ENCODE measurements at regions not wholly inside any gene's neighbourhood (a gene's known extent, or its start where the extent isn't known, plus 50 kb on each side); places are given as distances from the start of the nearest gene placed in this dataset.
"Not testable (repeated sequence)": the region's sequence is repeated elsewhere in the genome, so short reads cannot be mapped to it uniquely, and the experiment has no call there.

DNA sequence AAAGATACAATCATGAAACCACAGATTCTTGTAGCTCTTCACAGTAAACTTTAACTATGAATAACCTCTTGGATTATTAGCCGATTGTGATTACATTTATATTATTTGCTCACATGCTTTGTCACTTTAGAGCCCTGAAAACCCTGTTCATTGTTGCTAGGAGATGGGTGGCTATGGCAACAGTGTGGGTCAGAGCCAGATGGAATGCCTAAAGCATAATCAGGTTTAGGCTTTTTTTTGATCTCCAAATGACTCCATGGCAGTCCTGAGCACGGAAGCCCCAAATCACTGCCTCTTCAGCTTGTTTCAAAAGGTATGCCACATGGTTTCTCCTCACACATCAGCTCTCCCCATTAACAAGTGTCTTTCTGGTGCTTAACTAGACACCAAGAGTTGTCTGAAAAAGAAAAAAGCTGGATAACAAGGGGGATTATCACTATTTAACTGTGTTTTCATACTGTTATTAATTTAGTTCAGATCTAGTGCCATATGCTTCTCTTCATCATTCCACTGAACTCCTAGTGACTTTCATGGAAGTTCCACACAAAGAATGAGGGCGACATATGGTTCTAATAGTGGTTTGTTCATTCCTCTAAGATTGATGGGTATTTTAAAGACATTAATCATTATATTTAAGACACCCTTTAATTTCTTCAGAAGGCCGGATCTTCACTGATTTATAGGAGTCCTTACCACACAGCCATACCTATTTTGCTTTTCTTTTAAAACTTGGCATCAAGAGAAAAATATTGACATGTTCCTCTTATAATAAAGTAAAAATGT, 88.8 kb upstream of the PAM start:
- Histone ChIP-seq H3K9ac (ENCODE audit: insufficient read length, low read depth) (no peak overlapping the region), H3K4me1 (ENCODE audit: insufficient read depth, insufficient read length) (no peaks in the 10 kb centered on the region)
- no peak for DNase-seq (ENCODE audit: low read depth, low spot score)

DNA sequence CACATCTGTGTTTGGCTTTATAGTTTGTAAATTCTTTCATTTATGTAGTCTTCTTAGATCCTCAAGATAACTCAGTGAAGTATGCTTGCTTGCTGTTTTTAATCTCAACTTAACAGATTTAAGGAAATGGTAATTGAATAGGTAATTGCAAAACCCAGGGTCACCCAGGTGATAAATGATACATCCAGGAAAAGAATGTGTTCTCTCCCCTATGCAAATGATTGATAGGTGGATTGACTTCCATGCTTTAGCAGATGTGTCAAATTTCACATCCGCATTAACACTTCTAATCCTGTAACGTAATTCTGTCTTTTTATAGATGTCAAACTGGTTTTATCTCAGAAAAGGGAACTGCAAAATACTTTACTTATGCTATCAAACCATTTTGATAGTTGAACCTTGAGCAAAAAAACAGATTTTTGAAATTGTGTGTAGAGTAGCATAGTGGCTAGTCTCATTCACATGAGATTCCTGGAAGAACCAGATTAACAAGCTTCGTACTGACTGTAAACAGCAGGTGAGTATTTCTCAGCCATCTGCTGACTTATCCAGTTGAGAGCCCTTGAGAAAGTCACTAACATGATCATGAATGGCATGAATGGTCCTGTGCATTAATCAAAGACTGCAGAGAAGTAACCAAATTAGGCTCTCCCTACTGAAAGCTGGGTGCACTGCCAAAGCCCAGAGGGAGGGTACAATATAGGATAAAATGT, 86.7 kb upstream of the PAM start:
- H3K9ac ChIP-seq (ENCODE audit: insufficient read length, low read depth), result no peak overlapping the region
- no peaks in the 10 kb centered on the region for H3K4me1 ChIP-seq (ENCODE audit: insufficient read depth, insufficient read length)
- H3K27me3 ChIP-seq (ENCODE audit: insufficient read depth, insufficient read length), result no peaks in the 10 kb centered on the region
- no peak for DNase-seq (ENCODE audit: low read depth, low spot score)
- no peaks in the 10 kb centered on the region for H3K9me3 ChIP-seq (ENCODE audit: insufficient read depth, low read length)
- no peak overlapping the region for H3K4me3 ChIP-seq (ENCODE audit: insufficient read length, low read depth)
- TF ChIP-seq SUZ12 (IDR thresholded peaks at IDR 0.05; ENCODE audit: extremely low read depth, insufficient read depth, insufficient read length), result no peak
- peaks cover 4% of the 10 kb centered on the region for H3K36me3 ChIP-seq (ENCODE audit: insufficient read depth, insufficient read length, low read length)

More for the DNA sequence above, 88.8 kb upstream of the PAM start:
- TF ChIP-seq YY1 (IDR thresholded peaks at IDR 0.05; ENCODE audit: insufficient read depth, insufficient read length) (no peak), SUZ12 (IDR thresholded peaks at IDR 0.05; ENCODE audit: extremely low read depth, insufficient read depth, insufficient read length) (no peak), ZNF274 (IDR thresholded peaks at IDR 0.05; ENCODE audit: low read depth, low read length) (no peak)
- Histone ChIP-seq H3K4me3 (ENCODE audit: insufficient read length, low read depth) (no peak overlapping the region), H3K36me3 (ENCODE audit: insufficient read depth, insufficient read length, low read length) (peaks cover 4% of the 10 kb centered on the region), H3K27me3 (ENCODE audit: insufficient read depth, insufficient read length) (no peaks in the 10 kb centered on the region), H3K9me3 (ENCODE audit: insufficient read depth, low read length) (no peaks in the 10 kb centered on the region)

DNA sequence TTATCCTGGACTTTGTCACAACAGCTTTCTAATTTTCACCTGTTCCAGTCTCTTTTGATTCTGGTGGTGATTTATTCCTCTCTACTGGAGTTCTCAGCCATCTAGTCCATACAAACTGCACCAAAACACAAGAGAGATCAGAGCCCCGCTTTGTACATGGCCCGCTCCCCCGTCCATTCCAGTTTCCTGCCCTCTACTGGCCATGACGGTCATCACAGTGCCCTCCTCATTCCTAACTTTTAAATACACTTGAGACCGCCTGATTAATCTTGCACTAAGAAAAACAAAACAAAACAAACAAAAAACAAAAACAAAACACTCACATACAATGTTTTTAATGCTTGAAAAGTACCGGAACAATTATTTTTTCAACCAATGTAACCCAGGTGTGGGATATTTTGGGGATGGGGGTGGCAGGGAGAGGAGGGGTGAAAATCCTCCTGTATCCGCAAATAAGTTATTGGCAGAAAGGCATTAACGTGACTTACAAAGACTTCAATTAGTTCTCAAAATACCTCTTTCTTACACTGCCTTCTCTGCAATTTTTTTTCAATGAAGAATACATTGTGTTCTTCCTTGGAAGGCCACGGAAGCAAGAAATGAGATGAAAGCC, 84.8 kb upstream of the PAM start:
- no peaks in the 10 kb centered on the region for H3K4me1 ChIP-seq (ENCODE audit: insufficient read depth, insufficient read length)
- peak overlapping the region; percentile 39 for H3K4me3 ChIP-seq (ENCODE audit: insufficient read length, low read depth)
- DNase-seq (ENCODE audit: low read depth, low spot score), result no peak
- TF ChIP-seq SUZ12 (IDR thresholded peaks at IDR 0.05; ENCODE audit: extremely low read depth, insufficient read depth, insufficient read length) (no peak), YY1 (IDR thresholded peaks at IDR 0.05; ENCODE audit: insufficient read depth, insufficient read length) (no peak), ZNF274 (IDR thresholded peaks at IDR 0.05; ENCODE audit: low read depth, low read length) (no peak)
- H3K27me3 ChIP-seq (ENCODE audit: insufficient read depth, insufficient read length), result no peaks in the 10 kb centered on the region
- no peaks in the 10 kb centered on the region for H3K9me3 ChIP-seq (ENCODE audit: insufficient read depth, low read length)
- H3K9ac ChIP-seq (ENCODE audit: insufficient read length, low read depth), result peak overlapping the region; percentile 52
- H3K36me3 ChIP-seq (ENCODE audit: insufficient read depth, insufficient read length, low read length), result peaks cover 4% of the 10 kb centered on the region

DNA sequence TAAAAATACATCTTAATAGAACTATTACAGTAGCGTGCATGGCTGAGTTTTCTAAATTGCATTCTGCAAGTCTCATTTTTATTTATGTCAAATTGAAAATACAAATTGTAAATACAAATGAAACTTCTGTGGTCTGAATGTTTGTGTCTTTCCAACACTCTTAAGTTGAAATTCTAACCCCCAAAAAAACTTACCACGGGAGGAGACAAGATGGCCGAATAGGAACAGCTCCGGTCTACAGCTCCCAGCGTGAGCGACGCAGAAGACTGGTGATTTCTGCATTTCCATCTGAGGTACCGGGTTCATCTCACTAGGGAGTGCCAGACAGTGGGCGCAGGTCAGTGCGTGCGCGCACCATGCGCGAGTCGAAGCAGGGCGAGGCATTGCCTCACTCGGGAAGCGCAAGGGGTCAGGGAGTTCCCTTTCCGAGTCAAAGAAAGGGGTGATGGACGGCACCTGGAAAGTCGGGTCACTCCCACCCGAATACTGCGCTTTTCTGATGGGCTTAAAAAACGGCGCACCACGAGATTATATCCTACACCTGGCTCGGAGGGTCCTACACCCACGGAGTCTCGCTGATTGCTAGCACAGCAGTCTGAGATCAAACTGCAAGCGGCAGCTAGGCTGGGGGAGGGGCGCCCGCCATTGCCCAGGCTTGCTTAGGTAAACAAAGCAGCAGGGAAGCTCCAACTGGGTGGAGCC, 83.9 kb upstream of the PAM start:
- DNase-seq (ENCODE audit: low read depth, low spot score), result not testable (repeated sequence)
- peak overlapping the region; percentile 52 for H3K9ac ChIP-seq (ENCODE audit: insufficient read length, low read depth)
- H3K4me3 ChIP-seq (ENCODE audit: insufficient read length, low read depth), result peak overlapping the region; percentile 39

DNA sequence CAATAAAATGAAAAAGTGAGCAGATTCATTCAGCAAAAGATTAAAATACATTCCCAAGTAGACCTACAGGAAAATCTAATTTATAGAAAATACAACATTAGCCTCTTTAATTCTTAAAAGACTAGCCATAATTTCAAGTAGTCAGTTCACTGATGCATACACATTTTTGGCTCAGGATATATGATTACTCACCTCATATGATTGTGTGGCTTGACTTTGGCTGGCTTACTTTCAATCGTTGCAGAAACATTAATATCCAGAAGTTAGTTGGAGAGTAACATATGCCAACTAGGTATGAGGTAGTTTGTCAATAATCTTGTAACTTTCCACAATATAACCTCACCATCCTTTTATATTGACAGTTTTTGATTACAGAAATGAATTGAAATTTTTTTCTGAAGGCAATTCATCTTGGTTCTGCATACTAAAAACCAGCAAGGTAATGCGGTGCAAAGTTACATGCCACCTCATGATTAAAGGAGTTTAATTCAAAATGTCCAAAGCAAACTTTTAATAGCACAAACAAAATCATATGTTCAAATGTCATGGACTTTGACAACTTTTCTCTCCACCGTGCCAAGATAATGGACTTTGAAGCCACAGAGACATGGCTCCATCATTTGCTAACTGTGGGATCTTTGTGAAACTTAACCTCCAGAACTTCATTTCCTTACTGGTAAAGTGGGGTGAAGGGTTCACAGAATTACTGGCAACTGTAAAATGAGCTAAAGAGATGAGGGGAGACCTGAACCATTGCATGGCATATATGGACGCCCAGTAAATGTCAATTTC, 76.6 kb upstream of the PAM start:
- Histone ChIP-seq H3K4me1 (ENCODE audit: insufficient read depth, insufficient read length) (no peaks in the 10 kb centered on the region), H3K4me3 (ENCODE audit: insufficient read length, low read depth) (no peak overlapping the region), H3K9me3 (ENCODE audit: insufficient read depth, low read length) (no peaks in the 10 kb centered on the region), H3K9ac (ENCODE audit: insufficient read length, low read depth) (no peak overlapping the region), H3K27me3 (ENCODE audit: insufficient read depth, insufficient read length) (no peaks in the 10 kb centered on the region), H3K36me3 (ENCODE audit: insufficient read depth, insufficient read length, low read length) (no peaks in the 10 kb centered on the region)
- no peak for DNase-seq (ENCODE audit: low read depth, low spot score)
- TF ChIP-seq YY1 (IDR thresholded peaks at IDR 0.05; ENCODE audit: insufficient read depth, insufficient read length) (no peak), SUZ12 (IDR thresholded peaks at IDR 0.05; ENCODE audit: extremely low read depth, insufficient read depth, insufficient read length) (no peak), ZNF274 (IDR thresholded peaks at IDR 0.05; ENCODE audit: low read depth, low read length) (no peak)

More for the DNA sequence above, 83.9 kb upstream of the PAM start:
- H3K27me3 ChIP-seq (ENCODE audit: insufficient read depth, insufficient read length); H3K9me3 ChIP-seq (ENCODE audit: insufficient read depth, low read length); H3K36me3 ChIP-seq (ENCODE audit: insufficient read depth, insufficient read length, low read length); H3K4me1 ChIP-seq (ENCODE audit: insufficient read depth, insufficient read length): not testable (repeated sequence)

DNA sequence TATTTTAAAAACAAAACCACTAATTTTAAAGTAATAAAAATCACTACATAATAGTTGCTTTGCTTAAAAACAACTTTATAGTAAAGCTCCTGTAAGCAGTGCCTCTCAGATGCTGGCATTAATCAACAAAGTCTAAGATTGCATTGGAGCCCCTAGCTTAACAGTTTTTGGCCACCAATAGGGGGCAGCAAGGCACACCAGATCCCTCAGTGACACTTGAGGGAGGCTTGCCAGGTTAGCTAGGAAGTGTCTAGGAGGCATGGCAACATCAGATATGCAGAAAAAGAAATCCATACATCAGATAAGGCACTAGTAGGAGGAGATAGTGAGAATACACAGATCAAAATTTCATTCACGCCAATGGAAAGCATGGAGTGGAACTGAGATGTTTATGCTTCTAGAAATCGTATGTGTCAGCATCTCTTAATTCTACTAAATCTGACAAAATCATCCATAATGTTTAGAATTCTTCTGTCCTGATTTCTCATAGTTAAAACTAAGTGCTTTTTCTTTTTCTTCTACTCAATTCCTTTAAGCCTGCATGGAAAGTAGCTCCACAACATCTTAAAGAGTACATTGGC, 73.6 kb upstream of the PAM start:
- Histone ChIP-seq H3K36me3 (ENCODE audit: insufficient read depth, insufficient read length, low read length) (no peaks in the 10 kb centered on the region), H3K9ac (ENCODE audit: insufficient read length, low read depth) (no peak overlapping the region), H3K4me1 (ENCODE audit: insufficient read depth, insufficient read length) (no peaks in the 10 kb centered on the region), H3K4me3 (ENCODE audit: insufficient read length, low read depth) (no peak overlapping the region), H3K9me3 (ENCODE audit: insufficient read depth, low read length) (no peaks in the 10 kb centered on the region), H3K27me3 (ENCODE audit: insufficient read depth, insufficient read length) (no peaks in the 10 kb centered on the region)
- TF ChIP-seq YY1 (IDR thresholded peaks at IDR 0.05; ENCODE audit: insufficient read depth, insufficient read length) (no peak), SUZ12 (IDR thresholded peaks at IDR 0.05; ENCODE audit: extremely low read depth, insufficient read depth, insufficient read length) (no peak), ZNF274 (IDR thresholded peaks at IDR 0.05; ENCODE audit: low read depth, low read length) (no peak)
- peak; percentile 43 for DNase-seq (ENCODE audit: low read depth, low spot score)
